ENCODE measurements at regions not wholly inside any gene's neighbourhood (a gene's known extent, or its start where the extent isn't known, plus 50 kb on each side); places are given as distances from the start of the nearest gene placed in this dataset.
"Not testable (repeated sequence)": the region's sequence is repeated elsewhere in the genome, so short reads cannot be mapped to it uniquely, and the experiment has no call there.

- no peak for DNase-seq (ENCODE audit: low read depth in 2 of 2)
Measured at GRCh38 chr22:35138521-35138920, 72.6 kb downstream of the ISX start.

DNA sequence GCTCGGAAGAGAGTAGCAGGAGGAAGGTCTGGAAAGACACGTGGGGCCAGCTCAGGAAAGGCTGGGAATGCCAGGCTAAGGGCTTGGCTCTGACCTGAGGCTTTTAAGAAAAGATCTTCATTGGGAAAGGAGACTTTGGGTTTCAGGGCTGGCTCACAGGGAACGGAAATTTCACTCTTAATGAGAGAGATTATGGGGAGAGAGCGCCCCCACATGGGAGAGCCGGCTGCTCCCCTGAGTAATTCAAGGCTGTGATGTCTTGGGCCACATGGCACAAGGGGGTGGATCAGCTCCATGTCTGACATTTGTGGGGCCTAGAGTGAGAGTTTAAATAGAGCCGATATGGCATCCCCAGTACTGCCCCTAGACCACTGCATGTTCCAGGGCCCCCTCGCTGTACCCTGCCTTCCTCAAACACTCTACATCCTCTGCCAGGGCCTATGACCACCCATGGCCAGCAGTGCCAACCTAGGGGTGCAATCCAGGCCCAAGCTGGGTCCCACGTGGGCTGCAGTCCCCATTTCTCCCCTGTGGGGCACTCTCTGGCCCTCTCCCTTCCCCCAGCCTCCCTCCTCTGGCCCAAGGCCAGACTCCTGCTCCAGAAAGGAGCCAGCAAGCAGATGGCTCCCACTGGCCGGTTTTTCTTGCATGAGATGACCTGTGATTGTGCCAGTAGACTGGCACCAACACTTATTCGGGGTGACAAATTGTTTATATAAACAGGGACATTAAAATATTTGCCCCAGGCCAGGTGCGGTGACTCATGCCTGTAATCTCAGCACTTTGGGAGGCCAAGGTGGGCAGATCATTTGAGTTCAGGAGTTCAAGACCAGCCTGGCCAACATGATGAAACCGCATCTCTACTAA is 75.2 kb downstream of the ISX start:
- no peak for DNase-seq (ENCODE audit: low read depth in 2 of 2)

DNA sequence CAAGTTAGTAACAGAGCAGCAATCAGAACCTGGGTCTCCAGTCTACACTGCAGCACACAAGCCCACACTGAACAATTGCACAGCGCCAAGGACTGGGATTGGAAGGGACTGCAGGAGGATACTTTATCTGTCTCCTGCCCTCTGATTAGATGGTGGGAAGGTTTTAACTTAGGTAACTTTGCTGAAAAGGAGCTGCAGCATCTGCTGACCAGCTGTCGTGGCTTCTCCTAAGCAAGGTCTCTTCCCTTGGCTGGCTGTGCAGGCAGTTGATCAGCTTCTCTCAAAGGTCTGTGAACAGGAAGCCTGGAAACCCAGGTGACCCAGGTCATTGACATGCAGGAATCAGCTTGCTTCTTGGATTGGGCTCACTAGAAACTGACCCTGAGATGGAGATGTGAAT is 82.4 kb downstream of the ISX start:
- DNase-seq (ENCODE audit: low read depth in 2 of 2): no peak

DNA sequence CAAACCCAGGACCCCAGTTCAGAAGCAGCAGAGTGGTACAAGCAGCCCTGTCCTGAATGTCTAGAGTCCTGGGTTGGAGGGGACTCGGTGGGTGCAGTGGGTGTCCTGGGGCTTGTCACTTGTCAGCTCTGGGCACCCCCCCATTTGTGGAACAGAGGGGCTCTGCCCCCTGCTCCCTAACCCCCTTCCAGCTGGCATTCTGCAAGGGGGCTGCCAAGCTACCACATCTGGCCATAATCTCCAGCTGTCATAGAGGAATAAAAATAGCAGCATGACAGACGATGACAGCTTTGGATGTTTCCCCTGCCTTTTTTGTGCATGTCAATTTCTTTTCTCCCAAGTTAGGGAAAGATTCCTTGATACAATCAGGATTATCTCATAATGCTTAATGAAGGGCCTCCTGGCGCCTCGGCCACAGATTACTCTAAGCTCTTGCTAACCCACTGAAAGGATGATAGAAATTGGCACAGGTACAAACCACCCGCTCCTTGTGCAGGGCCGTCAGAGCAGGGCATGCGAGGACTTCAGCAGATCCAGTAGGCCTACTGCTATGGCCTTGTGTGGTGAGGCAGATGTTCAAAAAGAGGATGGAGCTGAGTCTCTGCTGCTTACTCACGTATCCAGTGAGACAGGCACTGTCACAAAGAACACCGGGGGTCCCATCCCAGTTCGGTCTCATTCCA is 83.0 kb downstream of the ISX start:
- DNase-seq (ENCODE audit: low read depth in 2 of 2): no peak

GRCh38 chr22:35150183-35151107 is 84.5 kb downstream of the ISX start:
- DNase-seq (ENCODE audit: low read depth in 2 of 2): peak; percentile 35 to 64

- no peak for DNase-seq (ENCODE audit: low read depth in 2 of 2)
Measured at GRCh38 chr22:35152316-35152715, 86.4 kb downstream of the ISX start.

DNA sequence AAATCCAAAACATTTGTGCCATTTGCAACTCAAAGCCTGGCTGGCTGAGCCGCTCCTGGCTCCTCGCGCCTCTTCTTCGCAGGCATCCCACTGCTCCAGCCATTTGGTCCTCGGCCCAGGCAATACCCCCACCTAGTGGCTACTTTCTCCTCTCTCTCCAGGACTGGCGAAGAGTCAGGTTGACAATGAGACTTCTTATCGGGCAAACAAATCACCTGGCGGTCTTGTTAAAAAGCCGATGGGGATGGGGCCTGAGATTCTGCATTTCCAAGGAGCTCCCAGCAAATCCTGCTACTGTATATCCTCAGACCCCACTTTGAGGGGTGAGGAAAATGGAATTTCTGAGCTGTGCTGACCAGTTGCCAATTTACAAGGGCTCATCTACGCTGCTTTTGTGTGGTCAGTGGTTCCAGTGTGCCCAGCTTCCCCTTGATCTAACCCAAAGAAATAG is 89.0 kb downstream of the ISX start:
- peak in 1 of 2 experiments; percentile 13 for DNase-seq (ENCODE audit: low read depth in 2 of 2)

DNA sequence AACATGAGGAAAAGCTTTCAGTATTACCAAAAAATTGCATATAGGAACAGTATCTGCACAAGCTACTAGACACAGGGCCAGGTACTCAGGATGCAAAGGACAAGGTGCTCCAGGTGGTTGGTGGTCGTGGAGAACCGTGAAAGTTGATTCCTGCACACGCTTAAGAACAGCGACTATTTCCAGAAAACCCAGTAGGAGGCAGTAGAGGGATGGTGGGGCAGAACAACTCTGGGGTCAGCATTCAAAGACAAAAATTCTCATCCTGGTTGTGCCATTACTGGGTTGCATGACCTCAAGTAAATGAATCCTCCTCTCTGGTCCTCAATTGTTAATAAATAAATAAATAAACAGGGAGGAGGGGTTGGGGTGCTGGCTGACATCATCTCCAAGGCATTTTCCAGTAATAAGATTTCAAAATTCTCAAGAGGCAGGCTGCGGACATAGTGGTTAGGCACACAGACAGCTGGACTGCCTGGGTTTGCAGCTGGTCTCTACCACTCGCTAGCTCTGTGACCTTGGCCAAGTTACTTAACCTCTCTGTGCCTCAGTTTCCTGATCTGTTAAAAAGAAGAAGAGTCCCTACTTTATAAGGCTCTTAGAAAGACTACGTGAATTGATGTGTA is 89.6 kb downstream of the ISX start:
- DNase-seq (ENCODE audit: low read depth in 2 of 2): no peak

- DNase-seq (ENCODE audit: low read depth in 2 of 2): no peak
Measured at GRCh38 chr22:35156945-35157344, 91.0 kb downstream of the ISX start.

DNA sequence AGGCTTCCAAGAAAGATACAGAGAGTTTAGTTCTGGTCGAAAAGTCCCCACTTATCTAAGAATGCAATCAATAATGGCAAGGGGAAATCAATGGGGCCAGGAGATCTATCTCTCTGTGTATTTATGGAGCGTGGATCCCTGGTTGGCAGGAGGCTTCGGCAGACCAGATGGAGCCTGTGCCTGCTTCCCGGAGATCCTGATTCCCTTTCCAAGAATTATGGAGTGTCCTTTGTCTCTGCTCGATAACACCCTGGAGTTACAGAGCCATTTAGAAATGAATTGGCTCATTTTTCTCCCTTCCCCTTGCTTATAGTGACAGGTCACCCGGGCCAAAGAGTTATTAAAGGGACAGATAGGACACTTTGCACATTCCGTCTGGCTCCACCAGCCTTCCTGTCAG is 92.4 kb downstream of the ISX start:
- DNase-seq (ENCODE audit: low read depth in 2 of 2): no peak

GRCh38 chr22:35159343-35159742 is 93.4 kb downstream of the ISX start:
- DNase-seq (ENCODE audit: low read depth in 2 of 2): no peak

DNA sequence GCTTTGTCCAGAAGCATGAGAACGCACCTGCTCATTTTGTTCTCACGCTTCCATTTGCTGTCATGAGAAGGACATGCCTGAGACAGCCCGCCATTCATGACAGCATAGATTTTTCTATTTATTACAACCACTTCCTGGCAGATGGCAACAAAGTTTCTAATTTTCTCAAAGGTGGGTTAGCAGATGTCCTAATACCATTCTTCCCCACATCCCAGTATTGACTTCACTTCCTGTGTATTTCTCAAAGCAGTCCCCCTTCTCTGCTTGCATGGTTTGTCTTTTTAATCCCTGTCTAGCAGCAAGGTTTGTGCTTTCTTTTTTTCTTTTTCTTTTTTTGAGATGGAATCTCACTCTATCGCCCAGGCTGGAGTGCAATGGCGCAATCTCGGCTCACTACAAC is 94.3 kb downstream of the ISX start:
- no peak for DNase-seq (ENCODE audit: low read depth in 2 of 2)

- DNase-seq (ENCODE audit: low read depth in 2 of 2): not testable (repeated sequence)
Measured at GRCh38 chr22:35165896-35166295, 91.4 kb upstream of the HMGXB4 start.

DNA sequence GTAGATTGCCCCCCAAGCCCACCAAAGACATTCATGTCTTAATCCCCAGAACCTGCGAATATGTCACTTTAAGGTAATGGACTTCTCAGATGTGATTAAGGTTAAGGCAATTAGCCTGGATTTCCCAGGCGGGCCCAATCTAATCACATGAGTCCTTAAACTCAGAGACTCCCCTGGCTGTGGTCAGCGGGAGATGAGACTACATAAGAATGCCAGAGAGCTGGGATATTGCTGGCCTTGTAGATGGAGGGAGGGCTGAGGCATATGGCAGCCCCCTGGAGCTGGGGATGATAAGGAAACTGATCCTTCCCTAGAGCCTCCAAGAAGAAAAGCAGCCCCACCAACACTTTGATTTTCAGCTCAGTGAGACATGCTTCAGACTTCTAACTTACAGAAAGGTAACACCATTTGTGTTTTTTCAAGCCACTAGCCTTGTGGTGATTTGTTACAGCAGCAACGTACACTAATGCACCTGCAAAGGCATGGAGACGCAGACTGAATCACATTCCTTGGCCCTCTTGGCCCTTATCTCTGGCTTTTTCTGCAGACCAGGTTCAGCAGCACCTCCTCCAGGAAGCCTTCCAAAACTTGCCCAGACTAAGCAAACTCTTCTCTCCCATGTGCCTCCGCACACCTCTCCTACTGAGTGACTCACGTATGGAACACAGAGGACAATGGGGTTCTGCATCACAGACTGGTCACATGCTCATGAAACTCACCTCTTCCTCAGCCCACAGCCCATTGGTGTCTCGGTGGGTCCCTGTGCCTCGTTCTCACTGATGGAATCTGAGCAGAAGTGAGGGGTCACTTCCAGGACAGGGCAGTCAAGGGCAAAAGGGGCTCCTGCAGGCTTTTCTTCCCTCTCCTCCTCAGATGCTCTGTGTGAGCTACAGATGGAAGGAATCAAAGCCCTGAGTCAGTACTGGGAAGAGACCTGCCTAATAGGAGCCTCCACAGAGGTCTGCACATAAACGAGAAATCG is 86.3 kb upstream of the HMGXB4 start:
- no peak for DNase-seq (ENCODE audit: low read depth in 2 of 2)

DNA sequence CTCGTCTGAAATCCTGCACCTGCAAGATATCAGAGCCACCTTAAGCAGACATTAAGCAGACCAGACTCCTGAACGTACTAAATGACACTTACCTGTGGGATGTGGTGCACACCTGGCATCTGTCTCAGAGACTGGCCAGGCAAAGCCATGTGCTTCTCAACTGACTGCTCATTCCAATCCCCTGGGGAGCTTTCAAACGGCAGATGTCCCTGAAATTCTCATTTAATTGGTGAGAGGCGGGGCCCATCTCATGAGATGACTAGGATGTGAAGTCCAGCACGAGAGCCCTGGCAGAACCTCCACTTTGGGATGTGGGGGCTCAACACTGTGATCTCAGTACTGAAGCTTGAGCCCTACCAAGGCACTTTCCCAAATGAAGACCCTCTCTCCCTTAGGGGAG is 84.9 kb upstream of the HMGXB4 start:
- no peak for DNase-seq (ENCODE audit: low read depth in 2 of 2)

DNA sequence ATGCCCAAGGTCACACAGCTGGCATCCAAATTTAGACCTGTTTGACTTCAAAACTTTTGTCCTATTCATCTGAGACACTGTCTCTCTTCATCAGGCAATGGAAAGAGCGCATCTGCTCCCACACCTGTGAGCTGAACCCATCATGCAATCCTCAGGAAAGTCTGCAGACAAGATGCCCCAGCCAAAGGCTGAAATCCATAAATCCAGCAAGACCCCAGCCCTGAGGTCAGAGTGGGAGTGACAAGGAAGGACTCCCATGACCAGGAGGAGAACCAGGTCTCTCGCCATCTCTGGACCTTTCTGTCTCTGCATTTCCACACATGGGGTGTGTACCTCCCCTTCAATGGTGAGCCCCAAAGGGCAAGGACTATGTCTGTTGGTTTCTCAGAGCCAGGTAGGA is 83.6 kb upstream of the HMGXB4 start:
- no peak for DNase-seq (ENCODE audit: low read depth in 2 of 2)

GRCh38 chr22:35174401-35175038 is 82.8 kb upstream of the HMGXB4 start:
- DNase-seq (ENCODE audit: low read depth in 2 of 2): no peak

DNA sequence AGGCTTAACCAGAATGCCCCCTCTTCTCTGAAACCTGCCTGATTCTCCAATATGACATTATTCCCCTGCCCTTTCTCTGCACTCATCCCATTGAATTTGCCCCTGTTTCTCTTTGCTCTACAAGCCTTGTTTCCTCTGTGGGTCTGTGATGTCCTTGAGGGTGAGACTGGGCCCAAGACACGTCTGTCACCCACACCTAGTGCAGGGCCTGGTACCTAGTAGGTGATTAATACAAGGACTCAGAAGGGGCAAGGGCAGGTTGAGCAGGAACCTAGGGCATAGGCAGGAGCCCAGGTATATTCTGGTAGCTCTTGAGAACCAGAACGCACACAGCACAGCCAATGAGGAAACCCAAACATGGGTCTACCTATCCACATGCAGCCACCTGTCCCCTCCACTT is 81.9 kb upstream of the HMGXB4 start:
- no peak for DNase-seq (ENCODE audit: low read depth in 2 of 2)

DNA sequence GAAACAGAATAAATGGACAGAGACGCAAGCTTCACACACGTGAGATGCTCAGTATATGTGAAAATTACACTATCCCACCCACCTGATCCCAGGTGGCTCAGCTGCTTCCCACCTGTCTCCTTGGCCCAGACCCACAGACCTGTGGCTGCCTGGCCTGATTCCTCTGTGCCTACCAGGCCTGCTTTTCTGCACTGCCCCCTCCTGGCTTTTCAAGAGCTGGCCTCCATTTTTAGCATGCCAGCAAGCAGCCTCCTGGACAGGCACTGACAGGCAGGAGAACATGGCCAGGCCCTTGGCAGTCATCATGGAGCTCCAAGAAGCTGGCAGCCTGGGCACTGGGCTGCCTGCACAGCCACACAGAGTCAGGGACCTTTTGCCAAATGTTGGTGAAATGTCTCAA is 79.5 kb upstream of the HMGXB4 start:
- no peak for DNase-seq (ENCODE audit: low read depth in 2 of 2)

GRCh38 chr22:35178446-35178845 is 78.8 kb upstream of the HMGXB4 start:
- no peak for DNase-seq (ENCODE audit: low read depth in 2 of 2)

All from stimulated activated CD4-positive, alpha-beta T cell treated with anti-CD3 and anti-CD28 coated beads, Interleukin-12 subunit alpha, Interleukin-12 subunit beta, amount 100 ng/mL, for 24 hours (primary cell).